ENCODE measurements at regions not wholly inside any gene's neighbourhood (a gene's known extent, or its start where the extent isn't known, plus 50 kb on each side); places are given as distances from the start of the nearest gene placed in this dataset.
"Not testable (repeated sequence)": the region's sequence is repeated elsewhere in the genome, so short reads cannot be mapped to it uniquely, and the experiment has no call there.

GRCh38 chr20:53891306-53891894 lies 179.0 kb downstream of the BCAS1 start:
- DNase-seq = no peak

DNA sequence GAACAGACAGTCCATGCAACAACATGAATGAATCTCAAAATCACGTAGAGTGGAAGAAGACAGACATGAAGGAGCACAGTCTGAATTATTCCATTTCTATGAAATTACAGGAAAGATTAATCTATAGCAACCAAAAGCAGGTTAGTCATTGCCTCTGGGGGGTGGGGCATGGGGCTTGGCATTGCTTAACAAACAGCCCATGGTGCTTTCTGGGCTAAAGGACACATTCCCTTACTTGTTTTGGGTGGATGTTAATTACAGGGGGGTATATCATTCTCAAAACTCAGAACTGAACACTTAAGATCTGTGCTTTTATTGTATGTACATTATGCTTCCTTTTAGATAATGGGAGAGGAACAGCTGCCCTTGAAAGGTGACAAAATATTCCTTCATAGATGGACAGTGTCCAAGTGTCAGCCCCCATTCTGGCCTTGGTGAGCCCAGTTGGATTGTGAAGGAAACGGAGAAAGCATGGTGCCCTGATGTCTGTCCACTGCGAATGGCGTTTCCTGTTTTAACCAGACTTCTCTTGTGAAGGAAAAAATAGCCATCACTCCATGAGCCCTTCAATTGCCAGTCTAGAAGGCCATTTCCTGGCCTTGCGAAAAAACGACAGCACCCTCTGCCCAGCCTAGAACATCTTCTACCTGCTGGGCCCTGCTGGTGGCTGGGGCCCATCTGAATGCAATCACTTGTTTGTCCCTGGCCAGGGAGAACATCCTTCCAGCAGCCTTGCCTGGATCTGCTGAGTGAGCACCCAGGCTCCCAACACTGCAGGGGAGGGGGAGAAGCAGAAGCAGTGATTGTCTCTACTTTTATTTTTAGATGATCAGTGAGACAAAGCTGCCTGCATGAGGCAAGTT lies 179.7 kb downstream of the BCAS1 start:
- DNase-seq = no peak

GRCh38 chr20:53889411-53890148 lies 180.8 kb downstream of the BCAS1 start:
- DNase-seq = no peak

DNA sequence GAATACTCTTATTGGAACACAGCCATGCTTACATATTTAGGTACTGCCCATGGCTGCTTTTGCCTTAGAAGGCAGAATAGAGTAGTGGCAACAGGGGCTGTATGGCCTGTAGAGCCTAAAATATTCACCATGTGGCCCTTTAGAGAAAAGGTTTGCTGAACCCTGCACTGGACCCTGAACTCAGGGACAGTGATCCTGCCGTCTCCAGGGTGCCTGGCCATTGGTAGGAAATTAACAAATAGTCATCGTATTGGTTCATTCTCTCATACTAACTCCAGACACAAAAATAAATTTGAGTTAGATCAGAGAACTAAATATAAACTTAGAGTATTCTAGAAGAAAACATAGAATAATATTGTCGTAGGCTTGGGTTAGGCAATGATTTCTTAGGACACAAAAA lies 181.4 kb downstream of the BCAS1 start:
- DNase-seq = no peak

DNA sequence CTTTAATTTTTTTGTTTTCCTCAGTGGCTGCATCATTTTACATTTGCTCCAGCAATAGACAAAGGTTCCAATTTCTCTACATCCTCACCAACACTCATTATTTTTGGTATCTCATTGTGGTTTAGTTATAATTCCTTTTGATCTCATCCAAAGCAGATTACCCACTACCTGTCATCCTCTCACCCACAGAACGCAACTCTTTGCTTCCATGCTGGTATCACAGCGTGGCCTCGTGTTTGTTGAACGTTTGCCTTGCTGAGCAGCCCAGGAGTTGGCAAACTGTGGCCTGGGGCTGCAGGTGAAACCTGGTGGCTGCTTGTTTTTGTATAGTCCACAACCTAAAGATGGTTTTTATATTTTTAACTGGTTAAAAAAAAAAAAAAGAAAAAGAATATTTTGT lies 181.9 kb downstream of the BCAS1 start:
- DNase-seq = no peak

GRCh38 chr20:53887973-53888372 lies 182.4 kb downstream of the BCAS1 start:
- DNase-seq = no peak

- no peak for DNase-seq
Observed at GRCh38 chr20:53884859-53885541, 185.4 kb downstream of the BCAS1 start.

GRCh38 chr20:53883098-53883911 lies 187.1 kb downstream of the BCAS1 start:
- no peak for DNase-seq

GRCh38 chr20:53882438-53882986 lies 187.9 kb downstream of the BCAS1 start:
- DNase-seq = not testable (repeated sequence)

GRCh38 chr20:53881362-53881761 lies 189.0 kb downstream of the BCAS1 start:
- no peak for DNase-seq

- DNase-seq = no peak
Observed at GRCh38 chr20:53880108-53880641, 190.2 kb downstream of the BCAS1 start.

DNA sequence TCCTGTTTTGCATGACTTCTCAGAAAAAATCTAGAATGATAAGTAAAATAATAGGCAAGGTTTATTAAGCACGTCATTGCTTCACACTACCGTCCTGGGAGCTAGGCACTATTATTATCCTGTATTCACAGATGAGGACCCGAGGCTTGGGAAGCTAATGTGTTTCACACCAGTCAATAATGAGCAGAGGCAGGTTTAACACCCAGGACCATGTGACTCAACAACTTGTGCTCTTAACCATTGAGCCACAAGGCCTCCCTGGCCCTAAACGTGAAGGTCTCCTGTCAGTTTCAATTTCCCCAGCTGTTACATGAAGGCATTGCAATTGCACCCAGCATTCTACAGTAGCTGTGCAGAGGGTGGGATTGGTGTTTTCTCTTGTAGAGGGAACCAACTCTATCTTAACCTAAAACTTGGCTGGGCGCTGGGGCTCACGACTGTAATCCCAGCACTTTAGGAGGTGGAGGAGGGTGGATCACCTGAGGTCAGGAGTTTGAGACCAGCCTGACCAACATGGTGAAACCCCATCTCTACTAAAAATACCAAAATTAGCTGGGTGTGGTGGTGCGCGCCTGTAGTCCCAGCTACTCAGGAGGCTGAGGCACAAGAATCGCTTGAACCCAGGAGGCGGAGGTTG lies 191.2 kb downstream of the BCAS1 start:
- DNase-seq = no peak

DNA sequence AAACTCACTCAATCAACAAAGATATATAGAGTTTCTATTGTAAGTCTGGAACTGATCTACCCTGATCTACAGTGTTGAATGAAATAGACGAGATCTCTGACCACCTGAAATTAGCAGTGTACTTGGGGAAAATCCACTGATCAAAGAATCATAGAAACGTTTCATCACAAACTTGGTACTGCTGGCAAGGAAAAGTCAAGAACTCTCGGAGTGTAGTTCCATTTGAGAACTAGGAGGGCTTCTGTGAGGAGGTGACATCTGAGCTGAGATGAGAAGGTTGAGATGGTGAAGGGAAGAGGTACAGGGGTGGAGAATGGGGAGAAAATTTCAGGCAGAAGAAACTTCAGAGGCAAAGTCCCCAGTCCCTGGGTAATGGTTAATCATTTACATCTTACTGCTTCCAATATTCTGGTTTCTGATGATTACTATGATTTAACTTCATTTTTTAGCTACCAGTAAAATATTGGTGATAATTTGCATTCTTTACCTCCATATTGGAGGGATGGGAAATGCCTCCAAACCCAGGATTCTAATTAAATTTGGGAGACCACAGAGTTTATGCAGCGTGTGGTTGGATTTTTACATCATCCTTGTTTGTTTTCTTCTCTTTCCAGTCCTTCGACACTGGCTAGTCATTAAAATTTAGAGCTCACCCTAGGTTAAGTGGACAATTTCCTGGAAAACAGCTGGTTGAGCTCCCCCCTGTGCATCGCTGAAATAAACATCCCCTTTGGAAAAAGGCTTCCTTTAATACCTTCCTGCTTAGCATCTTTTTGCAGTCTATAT lies 191.9 kb downstream of the BCAS1 start:
- no peak for DNase-seq

GRCh38 chr20:53876956-53877355 lies 193.4 kb downstream of the BCAS1 start:
- DNase-seq = no peak

GRCh38 chr20:53876470-53876869 lies 193.9 kb downstream of the BCAS1 start:
- DNase-seq = no peak

DNA sequence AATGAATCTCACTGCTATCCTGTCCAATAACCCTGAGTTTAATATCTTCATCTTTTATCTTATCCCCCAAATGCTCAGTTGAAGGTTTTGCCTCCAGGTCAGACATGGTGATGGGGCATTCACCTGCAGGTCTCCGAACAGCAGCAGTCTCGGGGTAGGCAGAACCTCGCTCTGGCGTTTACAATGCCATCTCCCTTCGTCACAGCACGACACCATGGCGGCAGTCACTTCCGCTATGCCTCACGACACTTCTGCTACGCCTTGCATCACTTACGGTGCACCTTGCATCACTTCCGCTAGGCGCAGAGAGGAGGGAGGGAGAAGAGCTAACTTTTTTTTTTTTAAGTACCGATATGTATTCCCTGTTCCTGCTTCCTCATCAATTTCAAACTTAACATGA lies 194.9 kb downstream of the BCAS1 start:
- no peak for DNase-seq

DNA sequence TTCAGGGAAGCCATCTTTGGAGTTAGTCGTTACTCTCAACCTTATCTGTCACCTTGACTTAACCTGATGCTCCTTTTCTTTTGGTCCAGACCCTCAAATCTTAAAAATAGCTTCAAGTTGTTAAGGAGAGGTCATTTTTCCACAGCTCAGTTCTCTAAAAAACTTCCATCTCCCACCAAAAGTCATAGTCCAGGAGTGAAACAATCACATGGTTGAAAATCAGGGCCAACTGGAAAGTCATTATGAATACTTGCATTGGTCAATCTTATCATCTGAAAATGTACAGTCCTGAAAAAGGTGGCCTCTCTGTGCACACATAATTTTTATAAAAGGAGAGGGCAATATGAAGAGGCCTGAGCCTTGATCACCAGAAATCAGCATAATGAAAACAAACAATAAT lies 195.7 kb downstream of the BCAS1 start:
- no peak for DNase-seq

DNA sequence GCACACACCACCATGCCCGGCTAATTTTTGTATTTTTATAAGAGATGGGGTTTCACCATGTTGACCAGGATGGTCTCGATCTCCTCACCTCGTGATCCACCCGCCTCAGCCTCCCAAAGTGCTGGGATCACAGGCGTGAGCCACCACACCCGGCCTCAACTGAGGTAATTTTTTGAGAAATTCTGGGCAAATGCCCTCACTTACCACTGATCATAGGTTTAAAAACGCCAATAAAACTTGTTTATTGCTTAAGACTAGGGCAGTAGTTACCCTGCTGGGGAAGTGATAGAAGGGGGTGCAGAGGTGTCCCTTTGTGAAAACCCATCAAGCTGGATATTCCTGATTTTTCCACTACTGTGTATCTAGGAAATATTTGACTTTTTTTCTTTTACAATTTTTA lies 196.3 kb downstream of the BCAS1 start:
- no peak for DNase-seq

- no peak for DNase-seq
Observed at GRCh38 chr20:53873230-53873604, 197.2 kb downstream of the BCAS1 start.
